HG03342 (cell line): ENCODE measurements at regions not wholly inside any gene's neighbourhood (a gene's known extent, or its start where the extent isn't known, plus 50 kb on each side); places are given as distances from the start of the nearest gene placed in this dataset.
"Not testable (repeated sequence)": the region's sequence is repeated elsewhere in the genome, so short reads cannot be mapped to it uniquely, and the experiment has no call there.

Experiments
- ATAC-seq: cut with Tn5 transposase; IDR thresholded peaks from one replicate; pipeline ENCODE4 v1.9.1; 2021; ENCODE audit warnings: mild to moderate bottlenecking, moderate library complexity; ENCODE audit not compliant: unreplicated experiment

- no peak for ATAC-seq
Observed at GRCh38 chr6:120852293-120852849, 481.9 kb downstream of the TBC1D32 start.

DNA sequence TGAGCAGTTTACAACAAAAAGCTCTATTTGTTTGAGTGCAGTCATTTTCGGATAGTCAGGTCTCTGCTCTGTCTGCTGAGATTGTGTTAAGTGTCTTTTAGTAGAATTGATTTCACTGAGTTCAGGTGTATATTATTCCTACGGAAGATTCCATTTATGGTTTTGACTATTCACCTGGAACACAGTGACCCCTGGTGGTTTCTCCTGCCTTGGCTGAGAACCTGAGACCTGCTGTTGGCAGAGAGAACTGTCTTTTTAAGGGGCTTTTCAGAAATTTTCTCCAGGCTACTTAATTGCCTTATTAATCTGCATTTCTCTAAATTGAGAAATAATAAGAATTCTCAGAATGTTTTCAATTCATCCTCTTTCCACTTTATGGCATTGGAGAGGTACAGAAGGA is 508.0 kb downstream of the TBC1D32 start:
- peak; percentile 68 for ATAC-seq

DNA sequence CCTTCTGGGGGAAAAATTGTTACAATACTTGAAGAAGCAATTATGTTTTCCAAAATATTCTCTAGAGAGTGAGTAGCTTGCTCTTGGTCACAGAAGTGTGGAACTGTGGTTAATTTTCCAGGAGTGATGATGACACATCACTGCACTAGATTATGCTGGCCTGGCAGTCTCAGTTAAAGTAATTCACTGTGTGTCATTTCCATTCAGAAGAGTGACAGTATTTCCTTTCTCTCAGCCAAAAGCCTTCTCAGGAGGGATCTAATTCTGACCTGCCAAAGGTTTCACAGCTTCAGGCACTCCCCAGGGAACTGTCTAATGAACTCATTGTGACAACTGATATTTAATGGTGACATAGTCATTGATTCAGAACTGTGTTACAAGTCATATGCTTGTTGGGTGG is 517.5 kb downstream of the TBC1D32 start:
- no peak for ATAC-seq

DNA sequence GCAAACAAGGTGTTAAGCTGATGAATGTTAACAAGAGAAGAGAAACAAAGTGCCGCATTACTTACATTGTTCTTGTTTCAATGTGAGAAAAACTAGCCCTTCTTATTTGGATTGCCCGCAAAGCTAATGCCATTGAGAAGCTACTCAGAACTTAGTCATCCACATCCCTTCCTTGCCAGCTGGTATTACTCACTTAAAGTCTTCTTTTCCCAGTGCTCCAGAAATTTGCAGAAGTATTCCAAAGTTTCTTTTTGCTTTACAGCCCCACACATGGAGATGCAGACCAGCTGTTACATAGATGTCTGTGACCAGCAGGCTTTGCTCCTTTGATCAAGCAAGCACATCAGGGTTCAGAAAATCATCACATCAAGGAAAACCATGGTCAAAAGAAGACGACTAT is 529.0 kb downstream of the TBC1D32 start:
- ATAC-seq = no peak

DNA sequence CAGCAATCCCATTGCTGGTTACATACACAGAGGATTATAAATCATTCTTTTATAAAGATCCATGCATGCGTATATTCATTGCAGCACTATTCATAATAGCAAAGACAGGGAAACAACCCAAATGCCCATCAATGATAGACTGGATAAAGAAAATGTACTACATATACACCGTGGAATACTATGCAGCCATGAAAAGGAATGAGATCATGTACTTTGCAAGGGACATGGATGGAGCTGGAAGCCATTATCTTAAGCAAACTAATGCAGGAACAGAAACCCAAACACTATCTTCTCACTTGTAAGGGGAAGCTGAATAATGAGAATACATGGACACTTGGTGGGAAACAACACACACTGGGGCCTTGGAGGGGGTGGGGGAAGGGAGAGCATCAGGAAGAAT is 529.7 kb downstream of the TBC1D32 start:
- ATAC-seq = no peak

- no peak for ATAC-seq
Observed at GRCh38 chr6:120786682-120787081, 547.6 kb downstream of the TBC1D32 start.

DNA sequence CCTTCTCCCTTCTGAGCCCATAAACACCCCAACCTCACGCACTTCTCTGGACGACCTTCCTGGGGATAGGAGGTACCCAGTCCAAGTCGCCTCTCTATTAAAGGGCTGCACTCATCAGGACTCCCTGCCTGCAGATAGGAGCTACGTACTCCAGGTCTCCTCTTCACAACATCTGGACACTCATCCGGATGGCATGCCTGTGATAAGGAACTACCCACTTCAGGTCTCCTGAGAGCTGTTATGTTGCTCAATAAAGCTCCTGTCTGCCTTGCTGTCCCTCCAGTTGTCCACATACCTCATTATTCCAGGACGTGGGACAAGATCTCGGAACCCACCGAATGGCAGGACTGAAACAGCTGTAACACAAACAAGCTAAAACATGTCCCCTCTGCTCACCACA is 548.0 kb downstream of the TBC1D32 start:
- ATAC-seq = no peak

DNA sequence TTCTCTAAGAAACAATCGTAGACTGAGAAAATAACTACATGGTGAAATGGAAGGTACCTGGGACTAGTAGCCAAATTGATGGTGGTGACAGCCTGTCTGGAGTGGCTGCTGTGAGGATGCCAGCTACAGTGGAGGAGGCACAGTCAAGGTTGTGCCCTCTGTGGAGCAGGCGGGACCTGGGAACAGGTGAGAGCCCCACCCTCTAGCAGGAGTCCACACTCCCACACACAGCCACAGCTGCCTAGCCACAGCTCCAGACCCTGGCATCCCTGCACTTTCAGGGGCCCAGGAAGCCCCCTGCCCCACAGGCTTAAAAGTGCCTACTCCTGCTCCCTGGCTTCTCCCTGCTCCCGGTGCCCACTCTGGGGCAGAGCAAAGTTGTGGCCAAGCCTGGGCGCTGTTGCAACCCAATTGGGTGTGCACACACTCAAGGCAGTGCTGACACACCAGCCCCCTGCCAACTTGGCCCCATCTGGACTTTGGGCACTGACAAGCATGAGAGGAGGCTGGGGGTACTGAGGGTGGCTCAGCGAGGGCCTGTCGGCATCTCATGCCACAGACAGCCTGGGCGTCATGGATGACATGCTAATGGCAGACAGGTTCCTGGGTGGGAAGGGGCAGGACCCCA is 548.7 kb downstream of the TBC1D32 start:
- no peak for ATAC-seq

- no peak for ATAC-seq
Observed at GRCh38 chr6:120779441-120779840, 554.8 kb downstream of the TBC1D32 start.

DNA sequence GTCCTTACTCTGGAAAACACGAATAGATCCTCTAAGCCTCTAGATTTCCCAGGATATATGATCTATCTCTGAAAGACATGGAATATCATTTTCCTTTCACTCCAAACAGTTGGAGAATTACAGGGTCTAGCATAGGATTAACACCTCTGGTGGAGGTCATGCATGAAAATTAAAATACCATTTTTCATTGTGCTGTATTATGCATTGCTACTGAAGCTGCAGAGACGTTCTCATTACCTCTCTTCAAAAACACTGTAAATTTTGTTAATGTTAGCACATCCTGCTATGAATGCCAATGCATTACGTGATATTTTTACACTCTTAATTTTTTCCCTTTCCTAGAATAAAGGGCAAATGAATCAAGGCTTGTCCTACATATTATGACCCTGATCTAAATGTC is 558.6 kb downstream of the TBC1D32 start:
- ATAC-seq = no peak

DNA sequence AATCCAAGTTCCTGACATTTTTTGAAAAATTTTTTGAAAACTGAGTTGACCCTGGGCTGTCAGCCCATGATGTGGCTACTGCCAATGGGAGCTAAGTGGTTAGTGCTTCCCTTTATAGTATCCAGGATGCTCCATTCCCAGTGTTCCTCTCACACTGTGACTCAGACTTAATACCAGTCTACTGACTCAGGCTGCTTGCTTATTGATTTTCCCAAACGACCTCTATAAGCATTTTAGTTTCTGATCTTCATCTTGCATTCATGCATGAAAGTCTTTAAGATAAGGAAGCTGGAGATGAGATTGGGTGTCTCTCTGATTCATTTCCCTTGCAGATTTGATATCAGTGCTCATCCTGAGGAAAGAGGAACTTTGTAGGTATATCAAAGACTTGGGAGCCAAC is 560.0 kb downstream of the TBC1D32 start:
- no peak for ATAC-seq

- ATAC-seq = no peak
Observed at GRCh38 chr6:120771019-120771418, 563.3 kb downstream of the TBC1D32 start.

DNA sequence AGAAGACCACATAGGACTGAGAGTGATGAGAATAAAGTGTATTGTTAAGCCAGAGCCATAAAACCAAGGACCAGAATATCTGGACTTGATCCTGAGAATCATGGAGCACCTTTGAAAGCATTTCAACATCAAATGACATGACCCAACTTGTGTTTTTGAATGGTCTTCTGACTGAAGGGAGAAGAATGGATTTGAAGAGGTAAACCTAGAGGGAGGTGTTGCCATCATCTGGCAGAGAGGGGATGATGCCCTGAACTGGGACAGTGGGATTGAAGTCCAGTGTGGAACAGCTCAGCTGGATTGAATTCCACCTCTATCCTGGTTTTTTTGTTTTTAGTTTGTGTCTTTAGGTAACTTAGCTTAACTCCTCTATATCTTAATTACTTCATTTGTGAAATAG is 570.0 kb downstream of the TBC1D32 start:
- ATAC-seq = no peak

GRCh38 chr6:120759570-120759969 is 574.7 kb downstream of the TBC1D32 start:
- ATAC-seq = no peak

DNA sequence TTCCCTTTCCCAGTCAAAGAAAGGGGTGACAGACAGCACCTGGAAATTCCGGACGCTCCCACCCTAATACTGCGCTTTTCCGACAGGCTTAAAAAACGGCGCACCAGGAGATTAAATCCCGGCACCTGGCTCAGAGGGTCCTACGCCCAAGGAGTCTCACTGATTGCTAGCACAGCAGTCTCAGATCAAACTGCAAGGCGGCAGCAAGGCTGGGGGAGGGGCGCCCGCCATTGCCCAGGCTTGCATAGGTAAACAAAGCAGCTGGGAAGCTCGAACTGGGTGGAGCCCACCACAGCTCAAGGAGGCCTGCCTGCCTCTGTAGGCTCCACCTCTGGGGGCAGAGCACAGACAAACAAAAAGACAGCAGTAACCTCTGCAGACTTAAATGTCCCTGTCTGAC is 585.7 kb downstream of the TBC1D32 start:
- not testable (repeated sequence) for ATAC-seq

DNA sequence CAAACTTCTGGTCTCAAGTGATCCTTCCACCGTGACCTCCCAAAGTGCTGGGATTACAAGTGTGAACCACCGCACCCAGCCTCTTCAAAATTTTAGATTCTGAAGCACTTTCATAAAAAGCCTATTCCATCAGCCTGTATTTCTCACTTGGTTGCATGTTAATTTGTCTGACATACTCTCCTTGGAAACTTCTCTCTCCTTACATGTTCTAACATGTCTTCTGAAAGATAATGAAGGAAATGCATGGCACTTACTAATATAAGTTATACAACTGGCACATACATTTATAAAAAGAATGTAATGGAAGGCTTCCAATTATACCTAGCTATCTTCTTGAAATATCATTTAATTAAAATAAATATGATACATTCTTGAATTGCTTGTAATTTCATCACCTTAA is 597.5 kb downstream of the TBC1D32 start:
- ATAC-seq = no peak

- ATAC-seq = no peak
Observed at GRCh38 chr6:120735641-120736040, 598.6 kb downstream of the TBC1D32 start.

- ATAC-seq = no peak
Observed at GRCh38 chr6:120711255-120711654, 623.0 kb downstream of the TBC1D32 start.

DNA sequence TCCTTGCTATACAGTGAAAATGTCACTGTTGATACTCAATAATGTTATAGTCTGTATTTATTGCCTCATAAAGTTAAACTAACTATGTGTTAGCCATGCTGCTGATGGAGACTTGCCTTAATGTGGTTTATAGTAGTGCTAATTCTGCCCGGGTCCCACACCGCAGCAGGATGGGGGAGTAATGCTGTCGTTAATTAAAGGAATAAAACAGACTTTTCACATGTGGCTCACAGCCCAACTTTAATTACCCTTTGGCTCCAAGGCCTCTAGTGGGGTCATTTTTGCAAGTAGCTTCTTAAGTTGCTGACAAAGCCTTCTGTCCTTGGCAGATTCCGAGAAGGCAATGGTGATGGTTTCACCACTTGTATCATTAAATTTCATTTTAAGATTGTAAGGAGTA is 634.3 kb downstream of the TBC1D32 start:
- no peak for ATAC-seq

GRCh38 chr6:120686492-120686891 is 647.8 kb downstream of the TBC1D32 start:
- ATAC-seq = no peak

- ATAC-seq = no peak
Observed at GRCh38 chr6:120682145-120682544, 652.1 kb downstream of the TBC1D32 start.

DNA sequence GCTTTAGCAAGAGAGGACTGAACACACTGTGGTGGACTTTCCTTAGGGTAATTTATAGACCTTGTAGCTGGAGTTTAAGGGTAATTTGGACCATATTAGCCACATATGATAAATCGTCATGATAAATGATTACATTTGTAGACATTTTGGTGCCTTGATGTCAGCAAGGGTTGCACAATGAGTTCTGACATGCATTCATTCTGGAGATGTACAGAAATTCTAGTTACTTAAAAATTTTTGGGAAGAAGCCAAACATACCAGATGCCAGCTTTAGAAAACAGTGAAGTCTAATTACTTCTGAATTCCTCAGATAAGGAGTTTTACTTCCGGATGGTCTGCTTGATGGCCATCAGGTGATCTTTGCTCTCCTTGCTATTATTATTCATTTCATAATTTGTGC is 653.1 kb downstream of the TBC1D32 start:
- no peak for ATAC-seq

DNA sequence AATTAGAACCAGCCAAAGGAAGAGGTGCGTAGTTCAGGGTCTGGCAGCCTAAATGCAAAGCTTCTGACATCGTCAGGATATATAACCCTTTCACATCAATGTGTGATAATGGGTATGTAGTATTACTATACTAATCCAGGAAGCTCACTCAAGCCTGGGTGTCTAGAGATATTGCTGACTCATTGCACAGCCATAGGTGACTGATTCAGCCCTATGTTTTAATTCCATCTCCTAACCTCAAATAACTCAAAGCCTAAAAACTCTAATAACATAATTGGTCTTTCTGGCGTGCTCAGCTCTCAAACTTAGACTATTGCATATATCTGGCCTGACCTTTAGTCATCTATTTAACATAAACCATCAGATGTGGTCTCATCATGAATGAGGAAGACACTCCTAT is 658.4 kb downstream of the TBC1D32 start:
- no peak for ATAC-seq
